PFSK-1 (cell line): ENCODE measurements at regions not wholly inside any gene's neighbourhood (a gene's known extent, or its start where the extent isn't known, plus 50 kb on each side); places are given as distances from the start of the nearest gene placed in this dataset.

Source experiments
- POLR2AphosphoS5 ChIP-seq: IDR thresholded peaks from 2 replicates; pipeline ENCODE4 v1.6.1; 2012; ENCODE audit warnings: low read depth, mild to moderate bottlenecking, control low read depth, low read length, moderate library complexity
- SIN3A ChIP-seq: IDR thresholded peaks from 2 replicates; pipeline ENCODE4 v1.6.1; 2012; ENCODE audit warnings: mild to moderate bottlenecking, low read length, moderate library complexity, borderline replicate concordance; ENCODE audit not compliant: insufficient read depth
- TAF1 ChIP-seq: IDR thresholded peaks from 2 replicates; pipeline ENCODE4 v1.6.1; 2012; ENCODE audit warnings: low read length, control low read depth, borderline replicate concordance; ENCODE audit not compliant: insufficient read depth
- TF ChIP-seq, protein P1 (sequence below), 2 experiments: IDR thresholded peaks; 2 replicates each; pipeline versions ENCODE4 v1.6.1 to v1.8.0; 2011 to 2012; ENCODE audit warnings: low read depth in 2 of 2, low read length in 2 of 2, control low read depth in 1 of 2, inconsistent platforms in 1 of 2, mild to moderate bottlenecking in 1 of 2, moderate library complexity in 1 of 2; ENCODE audit not compliant: insufficient read depth in 1 of 2

GRCh38 chr6:145295746-145296145 is 439.6 kb downstream of the EPM2A start:
- TF ChIP-seq TAF1 (no peak), SIN3A (no peak), POLR2AphosphoS5 (no peak)
- TF ChIP-seq, protein P1, sequence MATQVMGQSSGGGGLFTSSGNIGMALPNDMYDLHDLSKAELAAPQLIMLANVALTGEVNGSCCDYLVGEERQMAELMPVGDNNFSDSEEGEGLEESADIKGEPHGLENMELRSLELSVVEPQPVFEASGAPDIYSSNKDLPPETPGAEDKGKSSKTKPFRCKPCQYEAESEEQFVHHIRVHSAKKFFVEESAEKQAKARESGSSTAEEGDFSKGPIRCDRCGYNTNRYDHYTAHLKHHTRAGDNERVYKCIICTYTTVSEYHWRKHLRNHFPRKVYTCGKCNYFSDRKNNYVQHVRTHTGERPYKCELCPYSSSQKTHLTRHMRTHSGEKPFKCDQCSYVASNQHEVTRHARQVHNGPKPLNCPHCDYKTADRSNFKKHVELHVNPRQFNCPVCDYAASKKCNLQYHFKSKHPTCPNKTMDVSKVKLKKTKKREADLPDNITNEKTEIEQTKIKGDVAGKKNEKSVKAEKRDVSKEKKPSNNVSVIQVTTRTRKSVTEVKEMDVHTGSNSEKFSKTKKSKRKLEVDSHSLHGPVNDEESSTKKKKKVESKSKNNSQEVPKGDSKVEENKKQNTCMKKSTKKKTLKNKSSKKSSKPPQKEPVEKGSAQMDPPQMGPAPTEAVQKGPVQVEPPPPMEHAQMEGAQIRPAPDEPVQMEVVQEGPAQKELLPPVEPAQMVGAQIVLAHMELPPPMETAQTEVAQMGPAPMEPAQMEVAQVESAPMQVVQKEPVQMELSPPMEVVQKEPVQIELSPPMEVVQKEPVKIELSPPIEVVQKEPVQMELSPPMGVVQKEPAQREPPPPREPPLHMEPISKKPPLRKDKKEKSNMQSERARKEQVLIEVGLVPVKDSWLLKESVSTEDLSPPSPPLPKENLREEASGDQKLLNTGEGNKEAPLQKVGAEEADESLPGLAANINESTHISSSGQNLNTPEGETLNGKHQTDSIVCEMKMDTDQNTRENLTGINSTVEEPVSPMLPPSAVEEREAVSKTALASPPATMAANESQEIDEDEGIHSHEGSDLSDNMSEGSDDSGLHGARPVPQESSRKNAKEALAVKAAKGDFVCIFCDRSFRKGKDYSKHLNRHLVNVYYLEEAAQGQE (IDR thresholded peaks at IDR 0.05; ENCODE audit: insufficient read depth in 1 of 2, low read depth in 2 of 2, low read length in 2 of 2) = no peak
